Breast epithelium (tissue), 4 donors: ENCODE measurements at regions not wholly inside any gene's neighbourhood (a gene's known extent, or its start where the extent isn't known, plus 50 kb on each side); places are given as distances from the start of the nearest gene placed in this dataset.
"Not testable (repeated sequence)": the region's sequence is repeated elsewhere in the genome, so short reads cannot be mapped to it uniquely, and the experiment has no call there.

ENCODE experiments used
- DNase-seq, 2 donors: peaks; one replicate each; pipeline ENCODE4 v3.0.0-alpha.2; 2019; ENCODE audit warnings: low spot score in 2 of 2
- H3K27ac ChIP-seq, 2 donors: fragments of 200-600 bp; sonication (generic) in 1 of 2; one replicate each; pipeline ENCODE4 v1.5.1; 2016 to 2019; ENCODE audit warnings: mild to moderate bottlenecking in 1 of 2
- H3K27me3 ChIP-seq, 2 donors: fragments of 200-600 bp; sonication (generic) in 1 of 2; one replicate each; pipeline versions ENCODE4 v1.5.1 to v1.6.0; 2017 to 2019; ENCODE audit warnings: control low read depth in 1 of 2, mild to moderate bottlenecking in 1 of 2
- H3K36me3 ChIP-seq: fragments of 200-600 bp; one replicate; pipeline ENCODE4 v1.5.1; 2019
- H3K4me1 ChIP-seq, 2 donors: fragments of 200-600 bp; sonication (generic); one replicate each; pipeline ENCODE4 v1.5.1; 2016 to 2019; ENCODE audit warnings: control low read depth in 1 of 2
- H3K4me3 ChIP-seq, 3 donors: fragments of 200-600 bp; sonication (generic); 1 replicate in 2 of 3; 2 replicates in 1 of 3; pipeline ENCODE4 v1.5.1; 2016 to 2019; ENCODE audit warnings: mild to moderate bottlenecking in 3 of 3, moderate library complexity in 2 of 3
- H3K9me3 ChIP-seq, 2 donors: fragments of 200-600 bp; sonication (generic) in 1 of 2; one replicate each; pipeline ENCODE4 v1.5.1; 2016 to 2019; ENCODE audit warnings: control low read depth in 1 of 2
- CTCF ChIP-seq, 3 donors: fragments of 450-650 bp; IDR thresholded peaks; one replicate each; pipeline ENCODE4 v1.5.1; 2016 to 2017; ENCODE audit warnings: antibody characterized with exemption in 3 of 3, mild to moderate bottlenecking in 3 of 3, moderate library complexity in 3 of 3
- POLR2A ChIP-seq: fragments of 450-650 bp; IDR thresholded peaks from one replicate; pipeline ENCODE4 v1.6.1; 2016; ENCODE audit warnings: antibody characterized with exemption, mild to moderate bottlenecking, moderate library complexity
- POLR2AphosphoS5 ChIP-seq, 3 donors: sonication (generic); formaldehyde crosslinking; IDR thresholded peaks; one replicate each; pipeline ENCODE4 v1.6.1; 2017; ENCODE audit warnings: antibody characterized with exemption in 3 of 3
- intact Hi-C: fragments of 100-400 bp; cut with DNase I; formaldehyde crosslinking; loops from one replicate; pipeline ENCODE4 v1.15.1; 2023; ENCODE audit warnings: low total_unique reads

- DNase-seq: no peak
- no peaks in the 10 kb centered on the region for H3K27me3 ChIP-seq
- H3K4me1 ChIP-seq: no peaks in the 10 kb centered on the region
- no peak overlapping the region for H3K27ac ChIP-seq
- H3K9me3 ChIP-seq: no peaks in the 10 kb centered on the region
- H3K4me3 ChIP-seq: no peak overlapping the region
- intact Hi-C loops: no loop called here
- no peak for TF ChIP-seq POLR2AphosphoS5 (IDR thresholded peaks at IDR 0.05)
- TF ChIP-seq POLR2A: no peak
- no peak for TF ChIP-seq CTCF (IDR thresholded peaks at IDR 0.05)
- H3K36me3 ChIP-seq: no peaks in the 10 kb centered on the region
Measured at GRCh38 chr4:134708616-134709015, 507.0 kb upstream of the PABPC4L start.

- no peak overlapping the region for H3K4me3 ChIP-seq
- intact Hi-C loops: no loop called here
- TF ChIP-seq POLR2A: no peak
- TF ChIP-seq POLR2AphosphoS5 (IDR thresholded peaks at IDR 0.05): no peak
- TF ChIP-seq CTCF (IDR thresholded peaks at IDR 0.05): no peak
Measured at GRCh38 chr4:134708026-134708425, 506.4 kb upstream of the PABPC4L start.

GRCh38 chr4:134702374-134702773 is 500.8 kb upstream of the PABPC4L start:
- intact Hi-C loops: no loop called here
- Histone ChIP-seq H3K9me3 (peaks cover 0 to 7% of the 10 kb centered on the region in 2 donors), H3K4me3 (no peak overlapping the region), H3K36me3 (no peaks in the 10 kb centered on the region), H3K4me1 (no peaks in the 10 kb centered on the region), H3K27me3 (no peaks in the 10 kb centered on the region), H3K27ac (no peak overlapping the region)
- no peak for DNase-seq
- TF ChIP-seq POLR2AphosphoS5 (IDR thresholded peaks at IDR 0.05) (no peak), POLR2A (no peak), CTCF (IDR thresholded peaks at IDR 0.05) (no peak)

More at GRCh38 chr4:134708026-134708425, 506.4 kb upstream of the PABPC4L start:
- Histone ChIP-seq H3K4me1 (no peaks in the 10 kb centered on the region), H3K9me3 (no peaks in the 10 kb centered on the region), H3K27me3 (no peaks in the 10 kb centered on the region), H3K27ac (no peak overlapping the region), H3K36me3 (no peaks in the 10 kb centered on the region)
- no peak for DNase-seq

- Histone ChIP-seq H3K4me3 (no peak overlapping the region), H3K36me3 (no peaks in the 10 kb centered on the region), H3K27me3 (no peaks in the 10 kb centered on the region), H3K9me3 (peaks cover 0 to 7% of the 10 kb centered on the region in 2 donors), H3K4me1 (no peaks in the 10 kb centered on the region), H3K27ac (no peak overlapping the region)
- intact Hi-C loops: no loop called here
- TF ChIP-seq POLR2AphosphoS5 (IDR thresholded peaks at IDR 0.05) (no peak), CTCF (IDR thresholded peaks at IDR 0.05) (no peak), POLR2A (no peak)
- DNase-seq: no peak
Measured at GRCh38 chr4:134700251-134700650, 498.7 kb upstream of the PABPC4L start.

GRCh38 chr4:134698831-134699230 is 497.2 kb upstream of the PABPC4L start:
- H3K27ac ChIP-seq, H3K9me3 ChIP-seq, H3K4me3 ChIP-seq, DNase-seq, H3K4me1 ChIP-seq, intact Hi-C loops, H3K36me3 ChIP-seq, H3K27me3 ChIP-seq: not testable (repeated sequence)

GRCh38 chr4:134695433-134695832 is 493.8 kb upstream of the PABPC4L start:
- DNase-seq: no peak
- Histone ChIP-seq H3K27me3 (no peaks in the 10 kb centered on the region), H3K4me3 (no peak overlapping the region), H3K27ac (no peak overlapping the region), H3K36me3 (no peaks in the 10 kb centered on the region), H3K9me3 (peaks cover 0 to 7% of the 10 kb centered on the region in 2 donors), H3K4me1 (no peaks in the 10 kb centered on the region)
- intact Hi-C loops: no loop called here
- TF ChIP-seq POLR2A (no peak), POLR2AphosphoS5 (IDR thresholded peaks at IDR 0.05) (no peak), CTCF (IDR thresholded peaks at IDR 0.05) (no peak)
